GM12891 (cell line): ENCODE measurements at regions not wholly inside any gene's neighbourhood (a gene's known extent, or its start where the extent isn't known, plus 50 kb on each side); places are given as distances from the start of the nearest gene placed in this dataset.

Source experiments
- DNase-seq: peaks from one replicate; pipeline ENCODE4 v3.0.0; 2011; ENCODE audit warnings: low spot score; ENCODE audit not compliant: insufficient read length
- FAIRE-seq: peaks from 2 replicates; lab custom pipeline; 2011; peaks lifted over from hg19 to GRCh38; lab: Jason Lieb, UNC
- PAX5 ChIP-seq: IDR thresholded peaks from 2 replicates; pipeline ENCODE4 v1.6.1; 2011; ENCODE audit warnings: low read length, moderate library complexity, mild to moderate bottlenecking; ENCODE audit not compliant: insufficient read depth, severe bottlenecking
- POLR2A ChIP-seq: IDR thresholded peaks from 2 replicates; pipeline ENCODE4 v1.6.1; 2011; ENCODE audit warnings: low read depth, low read length, control low read depth
- POLR2AphosphoS5 ChIP-seq: IDR thresholded peaks from 2 replicates; pipeline ENCODE4 v1.6.1; 2011; ENCODE audit warnings: low read depth, low read length, control low read depth
- POU2F2 ChIP-seq: IDR thresholded peaks from 2 replicates; pipeline ENCODE4 v1.6.1; 2011; ENCODE audit warnings: low read depth, mild to moderate bottlenecking, control low read depth, low read length, moderate library complexity
- SPI1 ChIP-seq: IDR thresholded peaks from 2 replicates; pipeline ENCODE4 v1.6.1; 2011; ENCODE audit warnings: low read depth, low read length, control low read depth
- TAF1 ChIP-seq: IDR thresholded peaks from 2 replicates; pipeline ENCODE4 v1.6.1; 2011; ENCODE audit warnings: low read depth, low read length, control low read depth

DNA sequence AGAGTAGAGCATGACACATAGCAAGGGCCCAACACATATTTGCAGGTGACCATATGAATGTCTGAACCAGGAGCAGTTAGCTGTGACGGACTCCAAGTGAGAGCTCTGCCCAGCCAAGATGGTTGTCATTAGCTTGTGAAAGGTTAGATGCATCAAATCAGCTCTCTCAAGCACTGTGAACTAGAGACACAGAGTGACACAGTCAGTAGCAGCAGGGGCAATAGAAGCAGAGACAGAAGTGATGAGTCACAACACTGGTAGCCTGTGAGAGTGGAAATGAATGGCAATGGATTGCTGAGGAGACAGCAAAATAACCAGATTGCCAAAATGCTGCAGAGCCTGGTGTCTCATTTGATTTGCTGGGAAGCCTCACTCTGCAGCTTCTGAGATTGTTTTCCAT is 558.9 kb downstream of the PKHD1 start:
- no peak for TF ChIP-seq PAX5
- TF ChIP-seq POLR2A, result no peak
- no peak for TF ChIP-seq POU2F2
- TF ChIP-seq SPI1, result no peak
- no peak for TF ChIP-seq POLR2AphosphoS5
- TF ChIP-seq TAF1, result no peak
- FAIRE-seq (no peak), DNase-seq (no peak)

DNA sequence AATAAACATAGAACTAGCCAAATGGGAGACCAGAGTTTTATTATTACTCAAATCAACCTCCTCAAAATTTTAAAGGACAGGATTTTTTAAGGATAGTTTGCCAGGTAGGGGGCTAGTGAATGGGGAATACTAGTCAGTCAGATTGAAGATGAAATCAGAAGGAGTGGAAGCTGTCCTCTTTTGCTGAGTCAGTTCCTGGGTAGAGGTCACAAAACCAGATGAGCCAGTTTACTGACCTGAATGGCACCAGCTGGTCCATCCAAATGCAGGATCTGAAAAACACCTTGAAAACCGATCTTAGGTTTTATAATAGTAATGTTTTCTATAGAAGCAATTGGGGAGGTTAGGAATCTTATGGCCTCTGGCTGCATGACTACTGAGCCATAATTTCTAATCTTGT is 558.2 kb downstream of the PKHD1 start:
- no peak for FAIRE-seq
- DNase-seq, result no peak

DNA sequence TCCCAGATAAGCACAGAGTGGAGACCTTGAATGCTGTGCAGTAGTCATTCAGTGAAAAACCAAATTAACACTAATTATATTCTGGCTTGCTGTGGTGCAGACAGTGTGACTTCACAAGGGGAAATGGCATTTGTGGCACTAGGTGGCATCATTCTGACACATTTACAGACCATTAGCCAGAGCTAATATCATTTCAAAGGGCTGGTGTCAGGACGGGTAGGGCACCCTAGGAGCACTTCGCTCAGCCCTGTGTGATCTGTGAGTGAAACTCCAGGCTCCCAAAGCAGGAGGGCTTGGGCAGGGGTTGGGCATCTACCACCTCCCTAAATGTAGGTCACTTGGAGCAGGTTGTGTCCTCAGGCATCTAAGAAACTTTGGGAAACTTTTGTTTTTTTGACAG is 555.8 kb downstream of the PKHD1 start:
- no peak for FAIRE-seq
- TF ChIP-seq SPI1, result no peak
- no peak for TF ChIP-seq POU2F2
- no peak for TF ChIP-seq PAX5
- TF ChIP-seq TAF1, result no peak
- DNase-seq, result no peak

More for the DNA sequence above, 558.2 kb downstream of the PKHD1 start:
- TF ChIP-seq POLR2A (no peak), POLR2AphosphoS5 (no peak), TAF1 (no peak), PAX5 (no peak), SPI1 (no peak), POU2F2 (no peak)

DNA sequence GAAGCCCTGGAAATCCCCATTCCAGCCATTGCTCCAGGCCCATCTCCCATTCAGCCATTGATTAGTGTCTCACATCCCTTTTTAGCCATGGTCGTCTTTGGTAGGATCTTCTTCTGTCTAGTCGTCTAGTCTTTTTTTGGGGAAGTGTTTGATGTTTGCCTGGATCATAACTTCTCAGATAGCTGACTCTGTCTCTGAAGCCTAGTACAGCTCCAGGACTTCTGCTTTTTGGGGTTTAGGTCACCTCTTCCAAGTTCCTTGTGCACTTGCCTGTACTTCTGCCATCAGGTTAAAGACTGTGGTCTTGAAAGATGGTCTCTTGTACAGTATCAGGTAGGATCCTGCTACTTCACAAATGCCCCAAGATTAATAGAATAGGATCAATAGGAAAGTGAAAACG is 553.5 kb downstream of the PKHD1 start:
- FAIRE-seq (no peak), DNase-seq (no peak)
- TF ChIP-seq SPI1 (peak; percentile 45; the same call in 1 of the 2 replicates), POLR2A (no peak), POLR2AphosphoS5 (no peak)

DNA sequence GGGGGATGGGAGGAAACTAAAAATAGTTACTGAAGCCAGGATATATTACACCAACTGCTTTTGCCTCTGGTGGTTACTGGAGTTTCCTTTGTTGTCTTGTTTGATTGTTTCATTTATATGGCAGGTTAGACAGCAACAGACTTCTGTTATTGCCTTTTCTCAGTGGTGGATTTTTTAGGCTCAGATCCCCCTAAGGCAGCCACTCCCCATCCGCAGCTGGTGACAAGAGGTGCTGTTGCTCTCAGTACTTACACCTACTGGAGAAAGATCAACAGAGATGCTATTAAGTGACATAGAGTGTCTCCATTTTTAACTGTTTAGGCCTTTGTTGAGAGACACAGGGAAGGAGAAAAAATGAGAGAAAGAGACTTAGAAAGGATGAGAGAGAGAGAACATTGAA is 552.1 kb downstream of the PKHD1 start:
- no peak for FAIRE-seq
- no peak for DNase-seq
- no peak for TF ChIP-seq PAX5
- TF ChIP-seq POLR2A, result no peak
- TF ChIP-seq POU2F2, result no peak
- TF ChIP-seq SPI1, result no peak
- no peak for TF ChIP-seq POLR2AphosphoS5
- TF ChIP-seq TAF1, result no peak

DNA sequence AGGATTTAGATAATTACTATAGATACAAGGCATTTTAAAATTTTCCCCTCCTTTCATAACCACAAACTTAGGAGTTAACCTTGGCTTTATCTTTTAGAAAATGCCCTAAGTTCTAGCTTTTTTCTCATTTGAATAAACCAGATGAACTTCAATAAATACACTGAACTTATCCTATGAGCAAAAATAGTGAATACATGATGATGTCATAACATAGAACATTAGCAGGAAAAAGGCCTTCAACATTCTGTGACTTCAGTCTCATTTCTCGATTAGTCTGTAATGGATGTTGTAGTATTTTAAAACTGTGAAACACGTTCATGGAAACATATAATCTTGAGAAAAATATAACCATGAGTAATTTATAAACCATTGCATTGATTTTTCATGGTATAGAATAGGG is 550.7 kb downstream of the PKHD1 start:
- FAIRE-seq (no peak), DNase-seq (no peak)
- TF ChIP-seq PAX5 (no peak), TAF1 (no peak)

DNA sequence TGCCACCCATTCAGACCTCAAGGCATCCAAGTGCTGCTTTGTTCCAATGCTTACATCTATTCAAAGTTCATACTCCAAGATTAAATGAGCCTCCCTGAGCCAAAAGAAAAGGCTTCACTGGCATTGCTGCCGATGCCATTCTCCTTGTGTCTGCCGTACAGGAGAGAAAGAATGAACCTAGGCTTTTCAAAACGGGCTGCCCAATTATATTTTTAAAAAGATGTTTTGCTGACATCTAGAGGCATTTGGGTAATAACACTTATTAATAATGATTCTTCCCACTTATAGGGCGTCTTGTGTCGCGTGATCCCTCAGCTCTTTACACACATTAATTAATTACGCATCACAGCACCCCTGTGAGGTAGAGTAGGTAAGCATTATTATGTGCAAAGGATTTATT is 545.6 kb downstream of the PKHD1 start:
- no peak for TF ChIP-seq POU2F2
- no peak for TF ChIP-seq PAX5
- no peak for TF ChIP-seq POLR2A
- TF ChIP-seq POLR2AphosphoS5, result no peak
- TF ChIP-seq TAF1, result no peak
- TF ChIP-seq SPI1, result no peak
- no peak for FAIRE-seq
- no peak for DNase-seq

DNA sequence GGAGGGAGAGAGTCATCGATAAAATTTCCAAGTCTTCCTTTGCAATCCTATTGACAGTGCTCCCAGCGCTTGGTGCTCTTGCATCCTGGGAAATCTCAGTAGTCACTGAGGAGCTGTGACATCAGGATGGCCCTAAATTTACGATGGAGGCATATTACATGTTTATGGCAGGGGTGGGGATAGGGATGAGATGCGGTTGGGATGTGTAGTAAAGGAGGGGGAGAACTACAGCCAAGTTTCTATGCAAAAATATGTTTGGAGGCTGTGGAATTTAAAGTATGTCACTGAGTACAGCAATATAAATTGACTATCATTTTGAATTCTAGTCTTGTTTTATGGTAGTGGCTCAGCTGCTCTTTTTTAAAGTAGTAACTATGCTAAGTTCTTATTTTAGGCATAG is 544.9 kb downstream of the PKHD1 start:
- FAIRE-seq (no peak), DNase-seq (no peak)
- TF ChIP-seq POLR2AphosphoS5, result no peak
- no peak for TF ChIP-seq POLR2A
- no peak for TF ChIP-seq SPI1
- TF ChIP-seq TAF1, result no peak
- no peak for TF ChIP-seq POU2F2
- no peak for TF ChIP-seq PAX5

DNA sequence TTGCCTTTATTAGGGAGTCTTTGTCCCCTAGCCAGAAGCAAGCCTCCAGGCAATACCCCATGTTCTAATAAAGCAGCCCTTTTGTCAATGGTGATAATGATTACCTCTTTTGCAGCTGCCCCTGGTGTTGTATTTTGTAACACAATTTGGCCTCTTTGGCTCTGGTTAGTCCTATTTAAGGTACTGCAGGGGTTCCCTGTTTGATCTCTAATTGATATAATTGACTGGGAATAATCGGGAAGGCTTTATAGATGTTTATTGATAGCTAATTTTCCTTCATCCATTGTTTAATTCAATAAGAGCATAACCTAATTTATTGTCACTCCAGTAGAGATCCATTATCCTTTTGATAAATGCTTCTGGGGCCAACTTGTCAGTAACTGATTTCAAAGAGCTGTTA is 537.2 kb downstream of the PKHD1 start:
- TF ChIP-seq TAF1 (no peak), SPI1 (no peak), POLR2AphosphoS5 (no peak), PAX5 (no peak), POU2F2 (no peak), POLR2A (no peak)
- no peak for FAIRE-seq
- DNase-seq, result no peak

DNA sequence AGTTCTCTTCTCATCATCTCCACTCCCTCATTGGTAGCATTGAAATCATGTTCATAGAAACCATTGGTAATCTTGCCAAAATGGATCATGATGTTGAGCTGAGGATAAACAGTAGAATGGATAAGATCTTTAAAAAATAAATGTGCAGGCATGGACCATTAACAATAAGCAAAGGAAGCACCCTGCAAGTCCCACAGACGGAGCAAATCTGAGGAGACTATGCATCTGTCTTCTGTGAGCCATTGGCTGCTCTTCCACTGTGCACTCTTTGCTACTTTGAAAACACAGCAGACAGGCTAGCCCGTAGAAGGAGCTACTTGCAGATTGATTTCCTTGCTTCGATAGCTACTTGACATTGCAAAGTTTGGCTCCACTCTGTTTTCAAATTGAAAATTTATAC is 535.0 kb downstream of the PKHD1 start:
- FAIRE-seq, result no peak
- TF ChIP-seq POLR2AphosphoS5 (no peak), TAF1 (no peak)
- no peak for DNase-seq

DNA sequence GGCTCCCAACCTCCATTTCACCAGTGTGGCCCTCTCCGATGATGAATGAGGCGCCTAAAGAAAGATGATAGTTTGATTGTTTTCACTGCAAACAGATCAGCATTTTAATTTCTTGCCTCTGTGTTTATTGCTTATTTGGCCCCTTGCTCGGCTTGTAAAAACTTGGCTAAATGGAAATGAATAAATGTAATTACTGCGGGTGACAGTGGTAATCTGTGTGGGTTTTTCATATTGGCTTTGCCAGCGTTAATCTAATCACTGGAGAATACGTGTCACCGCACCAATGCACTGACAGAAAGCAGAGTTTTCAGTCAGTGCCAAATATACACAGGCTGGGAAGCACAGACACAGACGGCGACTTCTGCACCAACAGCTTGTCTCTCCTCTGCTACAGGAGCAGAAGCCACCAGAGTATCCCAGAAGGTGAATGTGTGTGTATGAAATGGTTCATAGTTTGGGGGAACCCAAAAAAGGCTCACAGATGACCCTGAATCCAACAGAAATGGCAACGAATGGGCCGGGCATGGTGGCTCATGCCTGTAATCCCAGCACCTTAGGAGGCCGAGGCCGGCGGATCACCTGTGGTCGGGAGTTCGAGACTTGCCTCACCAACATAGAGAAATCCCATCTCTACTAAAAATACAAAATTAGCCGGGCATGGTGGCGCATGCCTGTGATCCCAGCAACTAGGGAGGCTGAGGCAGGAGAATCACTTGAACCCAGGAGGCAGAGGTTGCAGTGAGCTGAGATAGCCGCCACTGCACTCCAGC is 534.0 kb downstream of the PKHD1 start:
- FAIRE-seq, result no peak
- TF ChIP-seq POU2F2, result no peak
- TF ChIP-seq TAF1, result no peak
- no peak for TF ChIP-seq PAX5
- no peak for TF ChIP-seq SPI1
- TF ChIP-seq POLR2A, result no peak
- TF ChIP-seq POLR2AphosphoS5, result no peak
- no peak for DNase-seq

DNA sequence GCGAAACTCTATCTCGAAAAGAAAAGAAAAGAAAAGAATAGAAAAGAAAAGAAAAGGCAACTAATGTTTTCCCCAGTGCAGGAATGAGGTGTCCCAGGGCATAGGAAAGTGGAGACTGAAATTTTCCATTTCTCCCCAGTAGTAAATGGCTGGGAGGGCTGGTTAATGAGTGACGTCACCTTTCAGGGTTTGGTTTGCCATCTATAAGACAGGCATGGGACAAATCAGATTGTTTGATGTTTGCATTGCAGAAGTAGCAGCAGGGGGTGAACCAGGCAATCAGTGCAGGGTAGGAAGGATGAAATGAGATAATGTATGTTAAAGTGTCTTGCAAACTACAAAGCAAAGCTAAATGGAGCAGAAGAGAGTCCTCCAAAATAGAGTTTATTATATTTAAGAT is 533.4 kb downstream of the PKHD1 start:
- no peak for TF ChIP-seq POU2F2
- TF ChIP-seq PAX5, result no peak
- no peak for TF ChIP-seq POLR2A
- TF ChIP-seq POLR2AphosphoS5, result no peak
- no peak for TF ChIP-seq TAF1
- TF ChIP-seq SPI1, result no peak
- no peak for DNase-seq
- FAIRE-seq, result no peak
